Mesenchymal stem cell (in vitro differentiated cells and primary cell): ENCODE measurements at regions not wholly inside any gene's neighbourhood (a gene's known extent, or its start where the extent isn't known, plus 50 kb on each side); places are given as distances from the start of the nearest gene placed in this dataset.

Experiments
- DNase-seq: peaks from one replicate; pipeline ENCODE4 v3.0.0-alpha.2; 2013
- H2AFZ ChIP-seq: one replicate; pipeline ENCODE4 v1.6.1; 2013; ENCODE audit warnings: low read depth, mild to moderate bottlenecking, control low read depth, inconsistent platforms, low read length, moderate library complexity
- H2AK5ac ChIP-seq: 2 replicates; pipeline ENCODE4 v1.6.1; 2013; ENCODE audit warnings: low read length, moderate library complexity, mild to moderate bottlenecking, inconsistent platforms; ENCODE audit not compliant: severe bottlenecking
- H2BK120ac ChIP-seq: one replicate; pipeline ENCODE4 v1.6.1; 2013; ENCODE audit warnings: low read depth, mild to moderate bottlenecking, inconsistent platforms, low read length, moderate library complexity
- H2BK12ac ChIP-seq, 2 experiments: one replicate each; pipeline ENCODE4 v1.6.1; 2013; ENCODE audit warnings: inconsistent platforms in 2 of 2, low read length in 2 of 2, mild to moderate bottlenecking in 2 of 2, moderate library complexity in 2 of 2, control low read depth in 1 of 2
- H2BK15ac ChIP-seq: one replicate; pipeline ENCODE4 v1.6.1; 2013; ENCODE audit warnings: mild to moderate bottlenecking, low read depth, inconsistent platforms; ENCODE audit not compliant: poor library complexity, severe bottlenecking
- H2BK5ac ChIP-seq: 2 replicates; pipeline ENCODE4 v1.6.1; 2013; ENCODE audit warnings: low read depth, mild to moderate bottlenecking, low read length, control low read depth, inconsistent platforms; ENCODE audit not compliant: poor library complexity, severe bottlenecking
- H3K14ac ChIP-seq, 2 experiments: one replicate each; pipeline ENCODE4 v1.6.1; 2013; ENCODE audit warnings: inconsistent platforms in 2 of 2, low read length in 2 of 2, control low read depth in 1 of 2, mild to moderate bottlenecking in 1 of 2, moderate library complexity in 1 of 2
- H3K18ac ChIP-seq, 2 experiments: one replicate each; pipeline ENCODE4 v1.6.1; 2013; ENCODE audit warnings: inconsistent platforms in 2 of 2, low read length in 2 of 2, control low read depth in 1 of 2, low read depth in 1 of 2, mild to moderate bottlenecking in 1 of 2
- H3K23ac ChIP-seq, 2 experiments: one replicate each; pipeline ENCODE4 v1.6.1; 2013; ENCODE audit warnings: inconsistent platforms in 2 of 2, low read length in 2 of 2, mild to moderate bottlenecking in 2 of 2, moderate library complexity in 2 of 2, control low read depth in 1 of 2
- H3K27ac ChIP-seq: 2 replicates; pipeline ENCODE4 v1.5.1; 2013; ENCODE audit warnings: mild to moderate bottlenecking, moderate library complexity, low read length, control low read depth, inconsistent platforms; ENCODE audit not compliant: poor library complexity, severe bottlenecking
- H3K27me3 ChIP-seq, 2 experiments: 2 replicates each; pipeline versions ENCODE4 v1.6.1 to v1.7.0; 2013; ENCODE audit warnings: low read length in 2 of 2, mild to moderate bottlenecking in 2 of 2, moderate library complexity in 2 of 2, control low read depth in 1 of 2, inconsistent platforms in 1 of 2; ENCODE audit not compliant: control insufficient read depth in 1 of 2, insufficient read depth in 1 of 2
- H3K36me3 ChIP-seq, 2 experiments: 2 replicates each; pipeline versions ENCODE4 v1.6.1 to v1.7.0; 2013; ENCODE audit warnings: low read length in 2 of 2, control low read depth in 1 of 2, inconsistent platforms in 1 of 2, low read depth in 1 of 2, mild to moderate bottlenecking in 1 of 2; ENCODE audit not compliant: insufficient read depth in 2 of 2, control insufficient read depth in 1 of 2
- H3K4ac ChIP-seq, 2 experiments: one replicate each; pipeline ENCODE4 v1.6.1; 2013; ENCODE audit warnings: inconsistent platforms in 2 of 2, low read length in 2 of 2, mild to moderate bottlenecking in 2 of 2, moderate library complexity in 2 of 2, control low read depth in 1 of 2, low read depth in 1 of 2
- H3K4me1 ChIP-seq: 2 replicates; pipeline ENCODE4 v1.6.1; 2013; ENCODE audit warnings: low read depth, low read length, control low read depth; ENCODE audit not compliant: control insufficient read depth, insufficient read depth
- H3K4me2 ChIP-seq: 2 replicates; pipeline ENCODE4 v1.6.1; 2013; ENCODE audit warnings: low read length, mild to moderate bottlenecking, inconsistent platforms; ENCODE audit not compliant: poor library complexity, severe bottlenecking
- H3K4me3 ChIP-seq, 2 experiments: 2 replicates each; pipeline versions ENCODE4 v1.5.1 to v1.7.0; 2013; ENCODE audit warnings: low read length in 2 of 2, mild to moderate bottlenecking in 2 of 2, control low read depth in 1 of 2, low read depth in 1 of 2; ENCODE audit not compliant: insufficient read depth in 1 of 2
- H3K79me1 ChIP-seq: replicated peaks from 2 replicates; pipeline ENCODE4 v1.6.1; 2013; ENCODE audit warnings: mild to moderate bottlenecking, control low read depth, low read length, inconsistent platforms; ENCODE audit not compliant: poor library complexity, severe bottlenecking
- H3K9ac ChIP-seq: 2 replicates; pipeline ENCODE4 v1.7.0; 2013; ENCODE audit warnings: mild to moderate bottlenecking, low read length, moderate library complexity
- H3K9me3 ChIP-seq: 2 replicates; pipeline ENCODE4 v1.7.0; 2013; ENCODE audit warnings: mild to moderate bottlenecking, low read length; ENCODE audit not compliant: control insufficient read depth
- H4K8ac ChIP-seq: one replicate; pipeline ENCODE4 v1.6.1; 2013; ENCODE audit warnings: inconsistent platforms, mild to moderate bottlenecking, low read length, moderate library complexity
- H4K91ac ChIP-seq: one replicate; pipeline ENCODE4 v1.6.1; 2013; ENCODE audit warnings: mild to moderate bottlenecking, low read length, inconsistent platforms
- WGBS: methylation state at CpG from one replicate; pipeline ENCODE4 v1.1.7; 2013; ENCODE audit warnings: mixed read lengths; 5-methylcytosine and 5-hydroxymethylcytosine counted together

DNA sequence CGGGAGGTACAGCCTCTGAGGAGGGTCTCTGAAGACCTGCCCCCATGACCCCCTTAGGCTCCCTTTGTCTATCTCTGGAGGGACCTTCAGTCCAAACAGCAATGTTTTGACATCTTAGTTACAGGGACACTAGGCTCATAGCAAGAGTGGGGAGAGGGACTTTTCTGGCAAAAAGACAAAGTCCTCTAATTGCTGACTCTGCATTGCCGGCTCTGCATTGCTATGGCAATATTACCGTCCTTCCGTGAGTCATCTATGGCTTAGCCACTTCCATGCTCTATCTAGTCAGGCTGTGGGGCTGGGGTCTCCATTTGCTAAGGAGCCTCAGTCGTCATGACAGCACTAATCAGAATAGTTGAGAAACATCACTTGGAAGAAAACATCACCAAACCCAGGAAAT lies 952.6 kb downstream of the KCNMA1 start:
- Histone ChIP-seq H2AFZ (no peak overlapping the region), H2BK5ac (no peak overlapping the region), H3K4ac (no peak overlapping the region), H2BK120ac (no peak overlapping the region), H3K27me3 (peaks cover 0 to 13% of the 10 kb centered on the region in 2 experiments), H2AK5ac (no peak overlapping the region), H2BK15ac (no peak overlapping the region), H3K4me2 (no peak overlapping the region), H3K18ac (no peak overlapping the region), H4K91ac (no peak overlapping the region), H3K9ac (no peak overlapping the region), H3K14ac (no peak overlapping the region), H2BK12ac (no peak overlapping the region), H3K79me1 (no peaks in the 10 kb centered on the region), H3K9me3 (peaks cover 15% of the 10 kb centered on the region), H3K23ac (no peak overlapping the region), H3K4me1 (no peaks in the 10 kb centered on the region), H4K8ac (no peak overlapping the region), H3K27ac (no peak overlapping the region), H3K36me3 (no peaks in the 10 kb centered on the region), H3K4me3 (no peak overlapping the region)
- 78% methylated on average over 4 of the region's 5 CpGs for WGBS
- DNase-seq: no peak

DNA sequence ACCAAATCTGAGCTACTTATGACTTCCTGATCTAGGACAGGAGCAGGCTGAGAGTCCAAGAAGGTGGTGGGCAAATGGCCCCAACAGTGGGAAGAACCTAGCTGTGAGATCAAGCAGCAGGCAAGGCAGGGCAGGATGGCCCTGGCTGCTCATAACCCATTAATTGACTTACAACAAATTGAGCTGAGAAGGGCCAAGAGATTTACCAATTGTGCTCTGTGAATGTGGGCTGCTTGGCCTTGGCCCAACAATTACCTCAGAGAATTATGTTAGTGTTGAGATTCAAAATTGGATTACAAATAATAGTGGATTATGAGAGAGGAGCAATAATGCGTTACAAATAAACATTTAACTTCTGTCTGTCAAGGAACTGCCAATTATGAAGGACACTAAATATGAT lies 956.5 kb downstream of the KCNMA1 start:
- no peak for DNase-seq
- Histone ChIP-seq H3K18ac (no peak overlapping the region), H3K4ac (no peak overlapping the region), H3K79me1 (no peaks in the 10 kb centered on the region), H3K4me2 (no peak overlapping the region), H3K4me1 (no peaks in the 10 kb centered on the region), H2BK15ac (no peak overlapping the region), H2BK12ac (no peak overlapping the region), H3K9ac (no peak overlapping the region), H3K4me3 (no peak overlapping the region), H2BK120ac (no peak overlapping the region), H3K9me3 (no peaks in the 10 kb centered on the region), H2BK5ac (no peak overlapping the region), H3K27ac (no peak overlapping the region), H4K91ac (no peak overlapping the region), H3K36me3 (no peaks in the 10 kb centered on the region), H3K27me3 (peaks cover 7 to 12% of the 10 kb centered on the region in 2 experiments), H3K23ac (no peak overlapping the region), H4K8ac (no peak overlapping the region), H3K14ac (no peak overlapping the region), H2AK5ac (no peak overlapping the region), H2AFZ (no peak overlapping the region)
- no CpG with 5 or more reads among the region's 1 CpG for WGBS

DNA sequence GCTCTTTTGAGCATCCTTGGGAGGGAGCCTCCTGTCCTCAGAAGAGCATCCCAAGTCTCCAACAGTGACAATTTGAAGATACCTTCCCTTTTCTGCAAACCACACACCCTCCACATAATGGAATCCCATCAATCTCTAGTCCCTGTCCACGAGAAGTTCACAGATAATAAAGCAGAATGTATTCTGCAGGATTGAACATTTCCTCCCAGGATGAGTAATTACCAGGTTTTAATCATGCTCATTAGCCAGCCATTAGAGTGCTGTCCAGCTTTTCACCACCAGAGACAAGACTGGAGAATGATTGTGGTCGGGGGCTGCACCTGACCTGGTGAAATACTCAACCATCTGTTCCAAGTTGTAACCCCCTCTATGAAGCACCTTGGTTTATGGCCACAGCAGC lies 958.6 kb downstream of the KCNMA1 start:
- no peak overlapping the region for H2BK12ac ChIP-seq
- no peak overlapping the region for H2BK5ac ChIP-seq
- H3K9ac ChIP-seq: no peak overlapping the region
- 63% methylated on average over 2 of the region's 2 CpGs for WGBS
- no peaks in the 10 kb centered on the region for H3K36me3 ChIP-seq
- H4K8ac ChIP-seq: no peak overlapping the region
- no peak overlapping the region for H3K4ac ChIP-seq
- H3K18ac ChIP-seq: no peak overlapping the region
- no peaks in the 10 kb centered on the region for H3K4me1 ChIP-seq
- H2AK5ac ChIP-seq: no peak overlapping the region
- H2BK120ac ChIP-seq: no peak overlapping the region
- H4K91ac ChIP-seq: no peak overlapping the region
- DNase-seq: no peak
- H3K23ac ChIP-seq: no peak overlapping the region
- no peak overlapping the region for H3K27ac ChIP-seq
- no peaks in the 10 kb centered on the region for H3K79me1 ChIP-seq
- no peak overlapping the region for H2BK15ac ChIP-seq
- H3K9me3 ChIP-seq: no peaks in the 10 kb centered on the region
- peaks cover 4 to 12% of the 10 kb centered on the region in 2 experiments for H3K27me3 ChIP-seq
- H3K4me3 ChIP-seq: no peak overlapping the region
- H3K14ac ChIP-seq: no peak overlapping the region
- H3K4me2 ChIP-seq: no peak overlapping the region
- H2AFZ ChIP-seq: no peak overlapping the region

DNA sequence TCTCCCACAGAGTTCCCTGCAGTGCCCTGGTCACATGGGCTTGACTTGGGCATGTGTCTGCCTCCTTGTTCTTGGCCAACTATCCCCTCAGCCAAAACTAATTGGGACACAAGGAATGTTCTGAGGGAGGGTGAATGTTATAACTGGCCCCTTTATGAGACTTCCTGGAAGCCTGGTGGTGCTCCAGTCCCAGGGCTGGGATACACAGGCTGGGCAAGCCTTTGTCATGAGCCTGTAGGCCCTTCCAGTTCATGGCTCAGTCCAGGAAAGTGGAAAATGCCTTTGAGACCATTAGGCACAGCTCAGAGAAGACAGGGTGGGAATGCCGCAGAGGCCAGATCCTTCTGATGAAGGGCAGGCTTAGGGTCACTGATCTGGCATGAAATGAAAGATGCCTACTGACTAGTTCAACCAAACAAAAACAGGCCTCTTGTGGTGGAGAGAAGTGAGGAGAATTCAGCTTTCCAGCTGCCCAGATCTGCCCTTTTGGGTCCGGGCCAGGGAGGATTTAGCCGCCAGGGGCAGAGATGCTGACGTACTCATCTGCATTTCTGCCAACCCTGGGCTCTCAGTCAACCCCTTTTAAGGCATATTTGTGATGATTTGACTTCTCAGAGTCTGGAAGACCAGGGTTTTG lies 961.5 kb downstream of the KCNMA1 start:
- Histone ChIP-seq H2AK5ac (no peak overlapping the region), H4K91ac (no peak overlapping the region), H2BK120ac (no peak overlapping the region), H3K79me1 (no peaks in the 10 kb centered on the region), H3K14ac (no peak overlapping the region), H3K4me2 (no peak overlapping the region), H3K27me3 (peaks cover 4 to 12% of the 10 kb centered on the region in 2 experiments), H2BK15ac (no peak overlapping the region), H2BK12ac (no peak overlapping the region), H3K27ac (no peak overlapping the region), H3K18ac (no peak overlapping the region), H3K36me3 (no peaks in the 10 kb centered on the region), H3K4me3 (no peak overlapping the region), H2AFZ (no peak overlapping the region), H2BK5ac (no peak overlapping the region), H3K4me1 (no peaks in the 10 kb centered on the region), H4K8ac (no peak overlapping the region), H3K4ac (no peak overlapping the region), H3K9me3 (no peaks in the 10 kb centered on the region), H3K23ac (no peak overlapping the region), H3K9ac (peak overlapping the region; percentile 23)
- DNase-seq: no peak
- WGBS: 81% methylated on average over 4 of the region's 4 CpGs
